Lower lobe of right lung (tissue), 2 donors: ENCODE measurements at regions not wholly inside any gene's neighbourhood (a gene's known extent, or its start where the extent isn't known, plus 50 kb on each side); places are given as distances from the start of the nearest gene placed in this dataset.

Source experiments
- ATAC-seq, 2 donors: fragments of 200-7000 bp; cut with Tn5 transposase; one replicate each; pipeline ENCODE4 v1.9.1; 2020 to 2022; ENCODE audit warnings: mild to moderate bottlenecking in 2 of 2, moderate library complexity in 2 of 2
- DNase-seq: peaks from one replicate; pipeline ENCODE4 v3.0.0-alpha.2; 2020
- H3K27ac ChIP-seq: fragments of 200-600 bp; one replicate; pipeline ENCODE4 v1.8.0; 2022
- H3K27me3 ChIP-seq: fragments of 200-600 bp; one replicate; pipeline ENCODE4 v1.8.0; 2022; ENCODE audit warnings: low read depth
- H3K36me3 ChIP-seq: fragments of 200-600 bp; one replicate; pipeline ENCODE4 v1.8.0; 2022; ENCODE audit warnings: mild to moderate bottlenecking
- H3K4me1 ChIP-seq: fragments of 200-600 bp; one replicate; pipeline ENCODE4 v1.8.0; 2022
- H3K4me3 ChIP-seq: fragments of 200-600 bp; one replicate; pipeline ENCODE4 v1.8.0; 2022; ENCODE audit warnings: mild to moderate bottlenecking
- H3K9me3 ChIP-seq: fragments of 200-600 bp; one replicate; pipeline ENCODE4 v1.8.0; 2022
- intact Hi-C: fragments of 100-400 bp; cut with DNase I; formaldehyde crosslinking; loops from one replicate; pipeline ENCODE4 v1.11.0; 2022
- TF ChIP-seq, protein P1 (sequence below): fragments of 200-600 bp; IDR thresholded peaks from one replicate; pipeline ENCODE4 v1.8.0; 2022; ENCODE audit warnings: antibody characterized with exemption, mild to moderate bottlenecking
- donor health status: DM: no; HTN: yes; CAD: no; lungs with severe emphysema.

DNA sequence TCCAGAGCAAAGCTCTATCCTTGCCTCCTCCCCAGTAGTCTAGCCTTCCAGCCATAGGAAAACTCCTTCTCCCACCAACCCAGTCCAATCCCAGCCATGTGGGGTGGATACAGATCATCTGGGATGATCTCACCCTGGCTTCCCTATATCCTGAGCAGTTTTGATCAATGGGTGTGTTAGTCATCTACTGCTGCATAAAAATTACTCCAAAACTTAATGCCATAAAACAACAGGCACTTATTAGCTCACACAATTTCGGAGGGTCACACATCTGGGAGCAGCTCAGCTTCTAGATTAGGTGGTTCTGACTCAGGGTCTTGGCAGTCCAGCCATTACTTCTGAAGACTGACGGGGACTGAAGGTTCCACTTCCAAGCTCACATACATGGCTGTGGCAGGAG is 190.4 kb downstream of the SPP2 start:
- H3K36me3 ChIP-seq, result no peaks in the 10 kb centered on the region
- ATAC-seq (no peak), DNase-seq (no peak)
- no peak overlapping the region for H3K27ac ChIP-seq
- no peak overlapping the region for H3K4me3 ChIP-seq
- TF ChIP-seq, protein P1, sequence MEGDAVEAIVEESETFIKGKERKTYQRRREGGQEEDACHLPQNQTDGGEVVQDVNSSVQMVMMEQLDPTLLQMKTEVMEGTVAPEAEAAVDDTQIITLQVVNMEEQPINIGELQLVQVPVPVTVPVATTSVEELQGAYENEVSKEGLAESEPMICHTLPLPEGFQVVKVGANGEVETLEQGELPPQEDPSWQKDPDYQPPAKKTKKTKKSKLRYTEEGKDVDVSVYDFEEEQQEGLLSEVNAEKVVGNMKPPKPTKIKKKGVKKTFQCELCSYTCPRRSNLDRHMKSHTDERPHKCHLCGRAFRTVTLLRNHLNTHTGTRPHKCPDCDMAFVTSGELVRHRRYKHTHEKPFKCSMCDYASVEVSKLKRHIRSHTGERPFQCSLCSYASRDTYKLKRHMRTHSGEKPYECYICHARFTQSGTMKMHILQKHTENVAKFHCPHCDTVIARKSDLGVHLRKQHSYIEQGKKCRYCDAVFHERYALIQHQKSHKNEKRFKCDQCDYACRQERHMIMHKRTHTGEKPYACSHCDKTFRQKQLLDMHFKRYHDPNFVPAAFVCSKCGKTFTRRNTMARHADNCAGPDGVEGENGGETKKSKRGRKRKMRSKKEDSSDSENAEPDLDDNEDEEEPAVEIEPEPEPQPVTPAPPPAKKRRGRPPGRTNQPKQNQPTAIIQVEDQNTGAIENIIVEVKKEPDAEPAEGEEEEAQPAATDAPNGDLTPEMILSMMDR, result no peak
- no peaks in the 10 kb centered on the region for H3K4me1 ChIP-seq
- intact Hi-C loops, result no loop called here
- no peaks in the 10 kb centered on the region for H3K27me3 ChIP-seq
- H3K9me3 ChIP-seq, result no peaks in the 10 kb centered on the region

DNA sequence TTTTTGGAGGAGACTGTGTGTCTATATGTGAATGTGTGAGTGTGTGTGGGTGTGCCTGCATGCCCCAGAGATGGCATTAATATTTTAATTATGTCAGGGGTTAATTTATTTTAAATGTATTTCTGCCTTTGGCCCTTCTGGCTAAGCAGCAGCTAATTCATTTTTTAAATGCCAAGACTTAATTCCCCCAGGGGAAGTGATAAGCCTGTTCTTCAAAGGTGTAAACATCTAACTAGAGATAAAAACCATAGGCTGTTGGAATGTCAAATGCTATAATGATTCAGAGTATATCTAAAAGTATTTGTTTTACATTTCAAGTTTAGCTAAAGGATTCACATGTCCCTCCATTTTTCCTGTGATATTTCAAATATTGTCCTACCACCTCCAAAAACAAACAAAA is 184.7 kb downstream of the SPP2 start:
- Histone ChIP-seq H3K27ac (no peak overlapping the region), H3K9me3 (no peaks in the 10 kb centered on the region), H3K36me3 (no peaks in the 10 kb centered on the region), H3K27me3 (no peaks in the 10 kb centered on the region), H3K4me3 (no peak overlapping the region), H3K4me1 (no peaks in the 10 kb centered on the region)
- no peak for ATAC-seq
- no peak for DNase-seq
- TF ChIP-seq, protein P1, result no peak
- intact Hi-C loops, result no loop called here

DNA sequence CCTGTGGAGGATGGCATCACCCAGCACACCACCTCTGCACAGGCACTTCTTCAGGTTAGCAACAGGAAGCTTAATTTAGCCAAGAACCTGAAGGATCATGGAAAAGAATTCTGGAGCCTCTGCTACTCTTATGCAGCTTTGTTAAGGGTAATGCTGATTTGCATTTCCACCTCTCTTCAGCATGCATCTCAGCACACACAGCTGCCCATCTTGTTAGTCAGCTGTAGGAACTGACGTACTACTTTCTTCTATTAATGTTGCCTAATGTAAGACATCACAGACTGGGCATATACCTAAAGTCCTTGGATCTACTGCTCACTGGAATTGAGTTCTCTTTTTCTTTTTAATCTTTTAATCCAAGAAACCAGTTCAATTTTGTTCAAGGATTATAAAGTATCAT is 181.0 kb downstream of the SPP2 start:
- Histone ChIP-seq H3K27ac (no peak overlapping the region), H3K9me3 (no peaks in the 10 kb centered on the region), H3K36me3 (no peaks in the 10 kb centered on the region), H3K4me3 (no peak overlapping the region), H3K4me1 (no peaks in the 10 kb centered on the region), H3K27me3 (no peaks in the 10 kb centered on the region)
- TF ChIP-seq, protein P1, result no peak
- DNase-seq (no peak), ATAC-seq (no peak)
- intact Hi-C loops, result no loop called here

DNA sequence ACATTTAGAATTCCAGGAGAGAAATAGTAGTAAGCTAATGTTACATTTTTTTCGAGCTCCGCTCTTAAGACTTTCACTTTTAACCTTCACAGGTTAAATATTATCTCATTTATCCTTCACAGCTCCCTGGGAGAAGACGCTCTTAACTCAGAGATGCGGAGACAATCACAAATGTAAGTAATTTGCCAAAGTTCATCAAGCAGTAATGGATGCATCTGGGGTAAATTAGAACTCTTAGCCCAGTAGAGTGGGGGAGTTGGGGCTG is 168.5 kb downstream of the SPP2 start:
- Histone ChIP-seq H3K4me3 (no peak overlapping the region), H3K36me3 (no peaks in the 10 kb centered on the region), H3K4me1 (no peaks in the 10 kb centered on the region), H3K9me3 (no peaks in the 10 kb centered on the region), H3K27ac (no peak overlapping the region), H3K27me3 (no peaks in the 10 kb centered on the region)
- DNase-seq (no peak), ATAC-seq (no peak)
- intact Hi-C loops, result no loop called here
- TF ChIP-seq, protein P1, result no peak

DNA sequence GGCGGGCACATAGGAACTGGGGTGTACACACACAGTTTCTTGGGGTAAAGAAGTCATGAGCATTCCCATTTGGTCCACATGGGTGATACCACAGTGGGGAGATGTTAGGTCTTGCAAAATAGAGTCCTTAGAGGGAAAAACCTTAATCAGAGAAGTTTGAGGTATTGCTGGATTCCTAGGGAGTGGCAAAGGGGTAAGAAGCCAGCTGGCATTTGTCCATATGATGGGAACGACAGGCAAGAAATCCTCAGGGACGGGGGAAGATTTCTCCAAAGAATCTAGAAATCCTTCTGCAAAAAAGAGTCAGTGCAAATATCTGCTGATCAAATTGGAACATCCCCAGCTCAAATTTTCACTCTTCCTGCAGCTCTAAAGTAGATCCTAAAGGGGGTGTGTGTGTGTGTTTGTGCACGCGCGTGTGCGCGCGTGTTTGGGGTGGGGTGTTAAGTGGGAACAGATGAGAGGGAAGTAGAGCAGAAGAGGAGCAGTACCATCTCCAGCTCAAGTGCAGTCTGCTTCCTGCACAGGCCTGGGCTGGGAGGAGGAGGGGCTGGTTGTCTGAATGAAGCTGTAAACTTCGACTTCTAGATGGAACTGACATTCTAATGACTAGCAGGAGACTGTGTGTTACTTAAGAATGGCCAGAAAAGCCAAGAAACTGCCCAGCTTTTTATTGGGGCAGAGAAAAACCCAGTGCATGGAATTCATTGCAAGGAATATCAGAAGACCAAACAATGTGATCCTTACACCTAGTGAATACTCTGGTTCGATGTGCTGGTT is 168.0 kb downstream of the SPP2 start:
- Histone ChIP-seq H3K4me1 (no peaks in the 10 kb centered on the region), H3K4me3 (no peak overlapping the region), H3K27ac (no peak overlapping the region), H3K27me3 (no peaks in the 10 kb centered on the region), H3K9me3 (no peaks in the 10 kb centered on the region), H3K36me3 (no peaks in the 10 kb centered on the region)
- ATAC-seq, result no peak
- intact Hi-C loops, result no loop called here
- TF ChIP-seq, protein P1, result no peak
- DNase-seq, result no peak
